ENCODE measurements at regions not wholly inside any gene's neighbourhood (a gene's known extent, or its start where the extent isn't known, plus 50 kb on each side); places are given as distances from the start of the nearest gene placed in this dataset.

DNA sequence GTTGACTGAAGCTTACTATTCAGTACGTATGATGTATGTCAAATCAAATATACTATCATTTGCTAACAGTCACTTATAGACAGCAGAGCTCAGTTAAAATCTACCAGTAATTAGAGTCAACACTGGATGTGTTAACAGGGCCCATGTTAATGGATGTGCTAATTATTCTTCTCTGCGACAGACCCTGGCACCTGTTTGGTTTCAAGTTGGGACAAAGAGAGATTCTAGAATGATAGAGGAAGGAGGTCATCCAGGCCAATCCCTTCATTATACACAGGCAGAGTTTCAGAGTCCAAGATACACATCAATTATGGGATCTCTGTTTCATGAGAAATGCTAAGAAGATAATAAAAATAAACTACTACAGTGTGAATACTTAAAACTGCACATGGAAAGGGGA lies 615.0 kb downstream of the ZNF608 start:
- no peak for DNase-seq
- H2AK5ac ChIP-seq (ENCODE audit: insufficient read length, low read length), result no peak overlapping the region
- no peak overlapping the region for H3K27ac ChIP-seq (ENCODE audit: insufficient read length, low read depth, low read length)
- H3K4ac ChIP-seq (ENCODE audit: low read depth, low read length), result no peak overlapping the region
- H3K23me2 ChIP-seq (ENCODE audit: insufficient read length, low read depth, low read length, poor library complexity, severe bottlenecking), result no peaks in the 10 kb centered on the region
- no peak overlapping the region for H3K56ac ChIP-seq (ENCODE audit: insufficient read length, low read depth, low read length)
- no peak overlapping the region for H3K23ac ChIP-seq (ENCODE audit: insufficient read length, low read depth, low read length)
- no peak overlapping the region for H2BK12ac ChIP-seq (ENCODE audit: insufficient read length, low read depth, low read length)
- no peak overlapping the region for H2BK120ac ChIP-seq (ENCODE audit: low read depth, low read length, poor library complexity, severe bottlenecking)
- TF ChIP-seq, protein P1, sequence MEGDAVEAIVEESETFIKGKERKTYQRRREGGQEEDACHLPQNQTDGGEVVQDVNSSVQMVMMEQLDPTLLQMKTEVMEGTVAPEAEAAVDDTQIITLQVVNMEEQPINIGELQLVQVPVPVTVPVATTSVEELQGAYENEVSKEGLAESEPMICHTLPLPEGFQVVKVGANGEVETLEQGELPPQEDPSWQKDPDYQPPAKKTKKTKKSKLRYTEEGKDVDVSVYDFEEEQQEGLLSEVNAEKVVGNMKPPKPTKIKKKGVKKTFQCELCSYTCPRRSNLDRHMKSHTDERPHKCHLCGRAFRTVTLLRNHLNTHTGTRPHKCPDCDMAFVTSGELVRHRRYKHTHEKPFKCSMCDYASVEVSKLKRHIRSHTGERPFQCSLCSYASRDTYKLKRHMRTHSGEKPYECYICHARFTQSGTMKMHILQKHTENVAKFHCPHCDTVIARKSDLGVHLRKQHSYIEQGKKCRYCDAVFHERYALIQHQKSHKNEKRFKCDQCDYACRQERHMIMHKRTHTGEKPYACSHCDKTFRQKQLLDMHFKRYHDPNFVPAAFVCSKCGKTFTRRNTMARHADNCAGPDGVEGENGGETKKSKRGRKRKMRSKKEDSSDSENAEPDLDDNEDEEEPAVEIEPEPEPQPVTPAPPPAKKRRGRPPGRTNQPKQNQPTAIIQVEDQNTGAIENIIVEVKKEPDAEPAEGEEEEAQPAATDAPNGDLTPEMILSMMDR (conservative IDR thresholded peaks at IDR 0.05), result no peak
- no peak overlapping the region for H3K18ac ChIP-seq (ENCODE audit: insufficient read length, low read depth, low read length)
- no CpG with 5 or more reads among the region's 2 CpGs for WGBS (ENCODE audit: extremely low coverage, insufficient read length, low lambda C conversion rate)
- H2BK5ac ChIP-seq (ENCODE audit: insufficient read length, low read length), result no peak overlapping the region
- H3K27me3 ChIP-seq (ENCODE audit: insufficient read depth, low read length), result no peaks in the 10 kb centered on the region
- H3K4me1 ChIP-seq (ENCODE audit: insufficient read depth, low read length), result no peaks in the 10 kb centered on the region
- H4K8ac ChIP-seq (replicated peaks; ENCODE audit: insufficient read length, low read depth, low read length), result no peak overlapping the region
- no peak overlapping the region for H3K14ac ChIP-seq (ENCODE audit: insufficient read depth, low read length)
- no peaks in the 10 kb centered on the region for H3K79me1 ChIP-seq (ENCODE audit: insufficient read depth, low read depth, low read length, poor library complexity, severe bottlenecking)
- no peaks in the 10 kb centered on the region for H3K27me3 Mint-ChIP-seq (ENCODE audit: low read depth)
- H4K91ac ChIP-seq (ENCODE audit: insufficient read length, low read depth, low read length), result no peak overlapping the region
- no peak overlapping the region for H3K4me2 ChIP-seq (ENCODE audit: insufficient read depth, insufficient read length, low read length)
- H3K79me2 ChIP-seq (ENCODE audit: insufficient read depth, low read length), result no peaks in the 10 kb centered on the region
- no peak overlapping the region for H2BK20ac ChIP-seq (ENCODE audit: low read depth, low read length, poor library complexity, severe bottlenecking)
- H3K4me3 Mint-ChIP-seq, result no peak overlapping the region
- no peaks in the 10 kb centered on the region; a peak in 1 of 4 replicates for H3K4me1 Mint-ChIP-seq
- H3K27ac Mint-ChIP-seq, result no peak overlapping the region
- H3K9me3 Mint-ChIP-seq, result peaks cover 0 to 3% of the 10 kb centered on the region in 2 experiments; a peak in 2 of 5 replicates
- H3K9me3 ChIP-seq (ENCODE audit: control insufficient read depth, low read depth, low read length), result no peaks in the 10 kb centered on the region
- no peak overlapping the region for H2AFZ ChIP-seq (ENCODE audit: low read length)
- no peak overlapping the region for H3K9ac ChIP-seq (ENCODE audit: extremely low read depth, insufficient read length, low read length)
- H3T11ph ChIP-seq (ENCODE audit: low read length), result no peak overlapping the region
- peaks cover 0 to 7% (median 2%) of the 10 kb centered on the region in 3 experiments; a peak in 3 of 7 replicates for H3K36me3 Mint-ChIP-seq (ENCODE audit: insufficient read depth in 1 of 3, low read depth in 3 of 3)
- H4K5ac ChIP-seq (ENCODE audit: insufficient read length, low read depth, low read length), result no peak overlapping the region
- no peaks in the 10 kb centered on the region for H4K20me1 ChIP-seq (ENCODE audit: control insufficient read depth, insufficient read depth, insufficient read length)
- H2BK15ac ChIP-seq (ENCODE audit: low read depth, low read length), result no peak overlapping the region
